ENCODE measurements at regions not wholly inside any gene's neighbourhood (a gene's known extent, or its start where the extent isn't known, plus 50 kb on each side); places are given as distances from the start of the nearest gene placed in this dataset.

GRCh38 chr14:51491036-51491545 is 160.6 kb upstream of the FRMD6 start:
- no peaks in the 10 kb centered on the region for H3K36me3 ChIP-seq (ENCODE audit: insufficient read depth, low read length, poor library complexity, severe bottlenecking)
- no peak for TF ChIP-seq CTCF (conservative IDR thresholded peaks at IDR 0.05; ENCODE audit: low read depth, low read length)
- TF ChIP-seq EZH2 (IDR thresholded peaks at IDR 0.05; ENCODE audit: borderline replicate concordance, low read depth, low read length, poor library complexity, severe bottlenecking), result no peak
- peaks cover 5% of the 10 kb centered on the region for H3K9me3 ChIP-seq (ENCODE audit: low read depth, low read length, poor library complexity, severe bottlenecking)
- no peak overlapping the region for H3K4me3 ChIP-seq (ENCODE audit: low read depth, low read length, poor library complexity, severe bottlenecking)
- no TSS peak for BruUV-seq (replicated peaks)
- ChIA-PET CTCF (no interaction called here), POLR2A (ENCODE audit: low non-redundant PET) (no interaction called here)
- H3K27ac ChIP-seq (ENCODE audit: low read depth, low read length, poor library complexity, severe bottlenecking), result no peak overlapping the region
- DNase-seq (ENCODE audit: low spot score), result no peak
- no peaks in the 10 kb centered on the region for H3K4me1 ChIP-seq (ENCODE audit: insufficient read depth, low read length, poor library complexity, severe bottlenecking)
- H3K27me3 ChIP-seq (replicated peaks; ENCODE audit: insufficient read depth, low read depth, low read length, poor library complexity), result no peaks in the 10 kb centered on the region
- intact Hi-C loops (cut with micrococcal nuclease; ENCODE audit: unreplicated experiment), result no loop called here

DNA sequence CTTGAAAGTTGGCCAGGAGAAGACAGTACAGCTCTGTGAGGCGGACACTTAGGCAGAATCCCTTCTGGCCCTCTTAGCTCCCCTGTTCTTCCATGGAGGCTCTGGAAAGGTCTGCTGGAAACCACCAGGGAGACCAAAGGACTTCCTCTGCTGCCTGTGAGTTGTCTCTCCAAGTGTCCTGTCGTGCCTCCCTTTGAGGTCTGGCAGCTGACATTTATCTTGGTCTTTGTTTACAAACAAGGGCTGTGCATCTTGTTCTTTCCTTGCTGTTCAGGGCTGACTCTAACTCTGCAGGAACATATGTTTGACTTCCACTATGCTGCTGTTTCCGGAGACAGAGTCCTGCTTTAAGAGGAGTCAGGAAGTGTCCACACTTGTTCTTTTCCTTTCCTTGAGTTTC is 159.9 kb upstream of the FRMD6 start:
- H3K36me3 ChIP-seq (ENCODE audit: insufficient read depth, low read length, poor library complexity, severe bottlenecking), result no peaks in the 10 kb centered on the region
- CTCF ChIA-PET, result no interaction called here
- POLR2A ChIA-PET (ENCODE audit: low non-redundant PET), result no interaction called here
- DNase-seq (ENCODE audit: low spot score), result no peak
- no peak overlapping the region for H3K27ac ChIP-seq (ENCODE audit: low read depth, low read length, poor library complexity, severe bottlenecking)
- TF ChIP-seq CTCF (conservative IDR thresholded peaks at IDR 0.05; ENCODE audit: low read depth, low read length) (no peak), EZH2 (IDR thresholded peaks at IDR 0.05; ENCODE audit: borderline replicate concordance, low read depth, low read length, poor library complexity, severe bottlenecking) (no peak)
- H3K4me3 ChIP-seq (ENCODE audit: low read depth, low read length, poor library complexity, severe bottlenecking), result no peak overlapping the region
- intact Hi-C loops (cut with micrococcal nuclease; ENCODE audit: unreplicated experiment), result no loop called here
- no peaks in the 10 kb centered on the region for H3K27me3 ChIP-seq (replicated peaks; ENCODE audit: insufficient read depth, low read depth, low read length, poor library complexity)
- peaks cover 5% of the 10 kb centered on the region for H3K9me3 ChIP-seq (ENCODE audit: low read depth, low read length, poor library complexity, severe bottlenecking)
- H3K4me1 ChIP-seq (ENCODE audit: insufficient read depth, low read length, poor library complexity, severe bottlenecking), result no peaks in the 10 kb centered on the region
- BruUV-seq (replicated peaks), result no TSS peak

- TF ChIP-seq CTCF (conservative IDR thresholded peaks at IDR 0.05; ENCODE audit: low read depth, low read length), result no peak
- TF ChIP-seq EZH2 (IDR thresholded peaks at IDR 0.05; ENCODE audit: borderline replicate concordance, low read depth, low read length, poor library complexity, severe bottlenecking), result no peak
- peaks cover 5% of the 10 kb centered on the region for H3K9me3 ChIP-seq (ENCODE audit: low read depth, low read length, poor library complexity, severe bottlenecking)
- no TSS peak for BruUV-seq (replicated peaks)
- intact Hi-C loops (cut with micrococcal nuclease; ENCODE audit: unreplicated experiment), result no loop called here
- no peaks in the 10 kb centered on the region for H3K4me1 ChIP-seq (ENCODE audit: insufficient read depth, low read length, poor library complexity, severe bottlenecking)
- ChIA-PET POLR2A (ENCODE audit: low non-redundant PET) (no interaction called here), CTCF (no interaction called here)
- DNase-seq (ENCODE audit: low spot score), result no peak
- no peaks in the 10 kb centered on the region for H3K27me3 ChIP-seq (replicated peaks; ENCODE audit: insufficient read depth, low read depth, low read length, poor library complexity)
- no peaks in the 10 kb centered on the region for H3K36me3 ChIP-seq (ENCODE audit: insufficient read depth, low read length, poor library complexity, severe bottlenecking)
- H3K4me3 ChIP-seq (ENCODE audit: low read depth, low read length, poor library complexity, severe bottlenecking), result no peak overlapping the region
- H3K27ac ChIP-seq (ENCODE audit: low read depth, low read length, poor library complexity, severe bottlenecking), result no peak overlapping the region
Observed at GRCh38 chr14:51495319-51495718, 156.4 kb upstream of the FRMD6 start.

Data from A673 (cell line).